Heart right ventricle (tissue), 16 donors: ENCODE measurements at regions not wholly inside any gene's neighbourhood (a gene's known extent, or its start where the extent isn't known, plus 50 kb on each side); places are given as distances from the start of the nearest gene placed in this dataset.

Experiments used
- ATAC-seq, 8 donors: fragments of 200-7000 bp; cut with Tn5 transposase; one replicate each; pipeline ENCODE4 v1.9.1; 2020; ENCODE audit warnings: mild to moderate bottlenecking in 8 of 8, moderate library complexity in 8 of 8, moderate number of reproducible peaks in 1 of 8
- DNase-seq, 2 donors: peaks; one replicate each; pipeline ENCODE4 v3.0.0-alpha.2; 2020
- H3K27ac ChIP-seq, 10 donors: fragments of 200-600 bp; sonication (generic) in 2 of 10; one replicate each; pipeline versions ENCODE4 v1.5.0 to v1.8.0; 2020 to 2022; ENCODE audit warnings: mild to moderate bottlenecking in 3 of 10
- H3K27me3 ChIP-seq, 7 donors: fragments of 200-600 bp; one replicate each; pipeline ENCODE4 v1.8.0; 2021 to 2022; ENCODE audit warnings: mild to moderate bottlenecking in 2 of 7
- H3K36me3 ChIP-seq, 9 donors: fragments of 200-600 bp; sonication (generic) in 1 of 9; one replicate each; pipeline versions ENCODE4 v1.5.0 to v1.8.0; 2020 to 2022; ENCODE audit warnings: mild to moderate bottlenecking in 2 of 9
- H3K4me1 ChIP-seq, 9 donors: fragments of 200-600 bp; sonication (generic) in 1 of 9; one replicate each; pipeline versions ENCODE4 v1.5.0 to v1.8.0; 2020 to 2022; ENCODE audit warnings: mild to moderate bottlenecking in 4 of 9
- H3K4me3 ChIP-seq, 10 donors: fragments of 200-600 bp; sonication (generic) in 2 of 10; one replicate each; pipeline versions ENCODE4 v1.5.0 to v1.8.0; 2020 to 2022; ENCODE audit warnings: mild to moderate bottlenecking in 7 of 10, moderate library complexity in 2 of 10
- H3K9me3 ChIP-seq, 11 donors: fragments of 200-600 bp in 10 of 11; sonication (generic) in 2 of 11; one replicate each; pipeline versions ENCODE4 v1.5.0 to v1.8.0; 2013 to 2022; ENCODE audit warnings: mild to moderate bottlenecking in 2 of 11, control low read depth in 1 of 11, moderate library complexity in 1 of 11
- CTCF ChIP-seq, 9 donors: fragments of 200-600 bp; sonication (generic) in 2 of 9; IDR thresholded peaks; one replicate each; pipeline versions ENCODE4 v1.5.0 to v1.8.0; 2021 to 2022; ENCODE audit warnings: antibody characterized with exemption in 9 of 9, mild to moderate bottlenecking in 5 of 9, moderate library complexity in 1 of 9
- WGBS, 2 donors: extraction: QIAGEN DNeasy Blood & Tissue Kit; methylation state at CpG; one replicate each; pipeline ENCODE4 v1.1.7; 2013; ENCODE audit warnings: inconsistent platforms in 1 of 2; 5-methylcytosine and 5-hydroxymethylcytosine counted together
- intact Hi-C, 10 donors: fragments of 100-400 bp; cut with DNase I; formaldehyde crosslinking; loops; one replicate each; pipeline versions ENCODE4 v1.11.1 to v1.14.2; 2022
- donor health status: Arrhythmogenic right ventricular cardiomyopathy.
- donor health status: ischemic (EF 13 %, LVEDD 7.1; RV severe dilation, severe dysfunction).
- donor health status: healthy with polysubstance abuse.
- donor health status: DM: no; HTN: yes; CAD: no.
- donor health status: DM: no; HTN: no; CAD: no.
- donor health status: ischemic (EF 25% LVEDD 6.9; RV normal size, moderate dysfunction).
- donor health status: ischemic (EF 25% LVEDD 5.7; RV mildly dilated, moderate dysfunction).
- donor health status: healthy.
- donor health status: DM: yes; HTN: yes; CAD: no.
- donor health status: Ischemic cardiomyopathy.
- donor health status: ischemic (EF 35%, LVEDD 5.7; RV mildly dilated, moderate dysfunction).
- donor health status: nonischemic (EF 11% LVEDD 7.7; RV severe dilation, severe dysfunction).
- donor health status: DM: yes; HTN: yes; CAD: no.
- donor health status: PGD.
- donor health status: ischemic (EF 29% LVEDD 5.4; RV normal size, mild dysfunction).
- donor health status: nonischemic (EF 23%, LVEDD 6.1; RV moderate dilation, normal function).

- 86 to 91% methylated on average over 3 of the region's 3 CpGs for WGBS, 2 donors
- H3K4me3 ChIP-seq: no peak overlapping the region
- no peak for ATAC-seq
- no peaks in the 10 kb centered on the region for H3K4me1 ChIP-seq
- DNase-seq: no peak
- H3K36me3 ChIP-seq: no peaks in the 10 kb centered on the region
- H3K27ac ChIP-seq: no peak overlapping the region
- H3K27me3 ChIP-seq: no peaks in the 10 kb centered on the region
- intact Hi-C loops: no loop called here
- no peak for TF ChIP-seq CTCF (IDR thresholded peaks at IDR 0.05)
- H3K9me3 ChIP-seq: no peaks in the 10 kb centered on the region
These were observed 123.8 kb upstream of the SOX5 start for GRCh38 chr12:24073170-24073810.

- no peak overlapping the region for H3K27ac ChIP-seq
- intact Hi-C loops: no loop called here
- H3K27me3 ChIP-seq: no peaks in the 10 kb centered on the region
- no peak overlapping the region for H3K4me3 ChIP-seq
- H3K4me1 ChIP-seq: no peaks in the 10 kb centered on the region
- ATAC-seq: no peak
- TF ChIP-seq CTCF (IDR thresholded peaks at IDR 0.05): no peak
- 71 to 76% methylated on average over 1 of the region's 1 CpG for WGBS, 2 donors
- no peaks in the 10 kb centered on the region for H3K9me3 ChIP-seq
- no peaks in the 10 kb centered on the region for H3K36me3 ChIP-seq
- no peak for DNase-seq
These were observed 122.8 kb upstream of the SOX5 start for GRCh38 chr12:24072302-24072701.

- no peaks in the 10 kb centered on the region for H3K9me3 ChIP-seq
- no peak for TF ChIP-seq CTCF (IDR thresholded peaks at IDR 0.05)
- no peak for DNase-seq
- intact Hi-C loops: no loop called here
- ATAC-seq: no peak
- no peaks in the 10 kb centered on the region for H3K4me1 ChIP-seq
- no peaks in the 10 kb centered on the region for H3K36me3 ChIP-seq
- H3K4me3 ChIP-seq: no peak overlapping the region
- H3K27ac ChIP-seq: no peak overlapping the region
- no peaks in the 10 kb centered on the region for H3K27me3 ChIP-seq
- WGBS, 2 donors: 84 to 85% methylated on average over 1 of the region's 1 CpG
These were observed 122.4 kb upstream of the SOX5 start for GRCh38 chr12:24071842-24072241.

- Histone ChIP-seq H3K27ac (peak overlapping the region in 1 of 10 donors; percentile 9), H3K36me3 (no peaks in the 10 kb centered on the region), H3K9me3 (no peaks in the 10 kb centered on the region), H3K4me1 (no peaks in the 10 kb centered on the region), H3K27me3 (no peaks in the 10 kb centered on the region), H3K4me3 (no peak overlapping the region)
- intact Hi-C loops: no loop called here
- ATAC-seq: peak in 1 of 8 donors; percentile 51
- 57 to 60% methylated on average over 7 of the region's 7 CpGs for WGBS, 2 donors
- no peak for DNase-seq
- TF ChIP-seq CTCF (IDR thresholded peaks at IDR 0.05): no peak
These were observed 120.3 kb upstream of the SOX5 start for GRCh38 chr12:24069532-24070395.
